GM19468 (cell line): ENCODE measurements at regions not wholly inside any gene's neighbourhood (a gene's known extent, or its start where the extent isn't known, plus 50 kb on each side); places are given as distances from the start of the nearest gene placed in this dataset.

ENCODE experiments used
- ATAC-seq: cut with Tn5 transposase; IDR thresholded peaks from one replicate; pipeline ENCODE4 v1.9.1; 2021; ENCODE audit warnings: mild to moderate bottlenecking, moderate library complexity, moderate number of reproducible peaks; ENCODE audit not compliant: unreplicated experiment; ENCODE audit errors: extremely low read depth

- ATAC-seq, result no peak
These were observed 118.8 kb upstream of the RPS23 start for GRCh38 chr5:82396871-82397514.

GRCh38 chr5:82396396-82396795 lies 118.2 kb upstream of the RPS23 start:
- ATAC-seq, result no peak

- ATAC-seq, result no peak
These were observed 115.8 kb upstream of the RPS23 start for GRCh38 chr5:82393951-82394350.

GRCh38 chr5:82390088-82390487 lies 111.9 kb upstream of the RPS23 start:
- ATAC-seq, result no peak

GRCh38 chr5:82389347-82389746 lies 111.2 kb upstream of the RPS23 start:
- no peak for ATAC-seq

- no peak for ATAC-seq
These were observed 110.0 kb upstream of the RPS23 start for GRCh38 chr5:82388181-82388580.

GRCh38 chr5:82387819-82388166 lies 109.6 kb upstream of the RPS23 start:
- no peak for ATAC-seq

GRCh38 chr5:82387001-82387818 lies 109.1 kb upstream of the RPS23 start:
- ATAC-seq, result no peak

GRCh38 chr5:82386576-82386975 lies 108.4 kb upstream of the RPS23 start:
- no peak for ATAC-seq

GRCh38 chr5:82384034-82384750 lies 106.0 kb upstream of the RPS23 start:
- no peak for ATAC-seq

- ATAC-seq, result no peak
These were observed 103.4 kb upstream of the RPS23 start for GRCh38 chr5:82381591-82381990.

- ATAC-seq, result no peak
These were observed 98.2 kb upstream of the RPS23 start for GRCh38 chr5:82376307-82376706.

- no peak for ATAC-seq
These were observed 97.5 kb upstream of the RPS23 start for GRCh38 chr5:82375488-82376244.

- peak; percentile 66 for ATAC-seq
These were observed 96.5 kb upstream of the RPS23 start for GRCh38 chr5:82374637-82375036.

GRCh38 chr5:82367930-82368329 lies 89.8 kb upstream of the RPS23 start:
- ATAC-seq, result no peak

- ATAC-seq, result no peak
These were observed 87.6 kb upstream of the RPS23 start for GRCh38 chr5:82365744-82366228.

GRCh38 chr5:82365026-82365425 lies 86.9 kb upstream of the RPS23 start:
- no peak for ATAC-seq

- no peak for ATAC-seq
These were observed 86.3 kb upstream of the RPS23 start for GRCh38 chr5:82364497-82364896.

GRCh38 chr5:82363524-82363923 lies 85.4 kb upstream of the RPS23 start:
- ATAC-seq, result no peak

- ATAC-seq, result no peak
These were observed 84.5 kb upstream of the RPS23 start for GRCh38 chr5:82362636-82363035.
